GM19463 (cell line): ENCODE measurements at regions not wholly inside any gene's neighbourhood (a gene's known extent, or its start where the extent isn't known, plus 50 kb on each side); places are given as distances from the start of the nearest gene placed in this dataset.

Experiments used
- ATAC-seq: cut with Tn5 transposase; IDR thresholded peaks from one replicate; pipeline ENCODE4 v1.9.1; 2021; ENCODE audit warnings: mild to moderate bottlenecking, moderate library complexity; ENCODE audit not compliant: unreplicated experiment

DNA sequence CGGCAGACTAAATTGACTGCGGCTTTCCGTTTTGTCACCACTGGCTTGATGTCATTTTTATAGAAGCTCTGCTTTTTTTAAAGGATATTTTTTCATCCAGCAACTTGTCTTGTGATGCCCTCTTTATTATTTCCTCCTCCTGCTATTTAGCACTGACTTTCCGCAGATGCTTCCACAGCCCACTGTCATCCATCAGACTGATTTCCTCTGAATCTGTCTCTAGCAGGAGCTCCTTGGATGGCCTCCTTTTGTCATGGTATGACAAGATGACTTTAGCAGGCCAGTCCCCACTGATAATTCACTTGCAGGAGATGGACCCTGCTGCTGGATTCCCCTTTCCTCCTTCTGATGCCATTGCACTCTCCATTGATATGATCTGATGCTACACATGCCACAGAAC, 454.6 kb downstream of the TSN start:
- ATAC-seq = no peak

DNA sequence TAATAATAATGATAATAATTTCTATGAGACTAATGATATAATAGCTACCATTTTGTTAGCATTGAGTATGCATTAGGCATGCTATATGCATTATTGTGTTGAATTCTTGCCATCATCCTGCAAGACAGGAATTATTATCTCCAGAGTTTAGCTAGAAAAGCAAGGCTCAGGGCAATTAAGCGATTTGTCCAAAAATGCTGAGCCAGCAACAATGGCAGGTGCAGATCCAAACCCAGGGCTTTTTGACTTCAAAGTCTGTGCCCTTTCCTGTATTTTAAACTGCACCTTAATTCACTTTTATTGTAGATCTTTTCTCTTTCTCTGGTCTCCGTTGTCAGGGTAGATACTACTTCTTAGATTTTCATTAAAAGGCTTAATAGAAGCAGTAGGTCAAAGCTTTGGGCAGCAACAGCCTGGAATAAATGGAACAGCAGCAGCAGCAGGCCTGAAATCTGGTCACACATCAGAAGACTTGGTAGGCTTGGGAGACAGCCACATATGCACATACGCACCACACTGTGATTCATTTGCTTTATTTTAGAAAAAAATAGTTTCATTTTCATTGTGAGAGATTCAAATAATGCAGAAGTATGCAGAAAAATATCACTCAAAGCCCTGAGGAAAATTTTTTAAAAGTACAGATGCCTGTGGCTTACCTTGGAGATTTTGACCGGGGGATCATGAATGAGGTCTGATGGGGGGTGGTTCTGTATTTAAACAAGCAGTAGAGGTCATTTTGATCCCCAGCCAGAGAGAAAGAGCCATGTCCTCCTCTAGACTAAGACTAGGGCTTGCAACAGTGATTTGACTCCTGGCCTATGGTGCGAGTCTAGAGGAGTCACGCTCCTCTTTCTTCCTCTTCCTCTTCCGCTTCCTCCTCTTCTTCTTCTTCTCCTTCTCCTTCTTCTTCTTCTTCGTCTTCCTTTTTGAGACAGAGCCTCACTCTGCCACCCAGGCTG, 455.7 kb downstream of the TSN start:
- peak; percentile 66 for ATAC-seq

DNA sequence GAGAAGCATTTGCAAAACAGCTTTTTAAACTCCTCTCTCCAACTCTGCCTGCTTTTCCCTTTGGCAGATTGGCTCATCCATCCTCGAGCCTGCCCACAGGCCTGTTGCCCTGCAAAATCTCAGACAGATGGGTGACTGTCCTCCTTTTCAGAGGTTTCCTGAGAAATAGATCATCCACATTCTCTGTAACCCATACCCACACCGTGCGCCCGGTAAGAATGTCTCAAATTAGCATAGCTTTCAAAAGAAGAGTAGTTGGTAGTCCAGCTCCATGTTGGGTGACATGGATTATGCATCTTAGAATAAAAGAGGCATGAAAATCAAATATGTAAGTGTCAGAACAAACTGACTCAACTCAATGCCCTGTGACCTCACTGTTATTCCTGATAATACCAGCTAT, 457.9 kb downstream of the TSN start:
- ATAC-seq = no peak

DNA sequence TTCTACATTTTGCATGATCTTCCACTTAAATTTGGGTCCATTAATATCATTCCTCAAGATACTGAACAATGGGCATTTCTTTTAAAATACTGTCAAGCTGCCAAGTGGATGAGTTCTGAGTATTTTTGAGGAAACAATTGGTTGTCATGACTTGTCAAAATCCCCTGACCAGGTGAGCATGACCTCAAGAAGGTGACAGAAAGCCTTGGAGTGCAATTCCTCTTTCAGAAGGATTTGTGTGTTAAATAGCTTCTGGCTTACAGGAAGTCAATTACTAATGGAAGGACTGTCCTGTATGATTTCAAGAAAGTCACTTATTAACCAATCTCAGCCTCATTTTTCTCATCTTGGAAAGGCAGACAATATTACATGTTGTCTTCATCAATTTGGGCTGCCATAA, 460.6 kb downstream of the TSN start:
- ATAC-seq = no peak

DNA sequence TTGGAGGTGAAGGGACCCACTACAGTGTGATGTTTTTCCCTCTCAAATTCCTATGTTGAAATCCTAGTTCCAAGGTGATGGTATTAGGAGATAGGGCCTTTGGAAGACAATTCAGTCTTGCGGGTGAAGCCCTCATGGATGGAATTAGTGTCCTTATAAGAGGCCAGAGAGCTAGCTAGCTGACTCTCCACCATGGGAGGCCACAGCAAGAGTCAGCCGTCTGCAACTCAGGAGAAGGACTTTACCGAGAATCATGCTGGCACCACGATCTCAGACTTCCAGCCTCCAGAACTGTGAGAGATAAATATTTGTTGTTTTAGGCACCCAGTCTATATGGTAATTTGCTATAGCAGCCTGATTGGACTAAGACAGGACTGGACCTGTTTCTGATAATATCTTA, 461.4 kb downstream of the TSN start:
- no peak for ATAC-seq

DNA sequence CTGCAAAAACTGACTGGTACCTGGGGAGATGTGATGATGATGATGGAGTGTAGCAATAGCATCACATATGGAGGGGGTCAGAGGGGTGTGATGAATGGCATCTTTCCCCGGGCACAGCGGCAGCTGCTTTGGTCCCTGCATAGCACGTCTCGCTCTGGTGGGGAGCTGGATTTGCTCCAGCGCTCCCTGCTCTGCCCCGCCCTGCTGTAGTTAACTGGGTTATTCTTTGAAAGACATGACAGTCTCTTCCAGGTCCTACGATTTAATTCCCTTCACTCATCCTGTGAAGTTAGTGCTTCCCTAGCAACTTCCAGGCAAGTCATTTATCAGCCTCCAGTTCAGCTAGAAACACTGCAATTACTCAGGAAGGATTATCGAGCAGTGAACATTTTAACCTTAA, 463.1 kb downstream of the TSN start:
- ATAC-seq = no peak

DNA sequence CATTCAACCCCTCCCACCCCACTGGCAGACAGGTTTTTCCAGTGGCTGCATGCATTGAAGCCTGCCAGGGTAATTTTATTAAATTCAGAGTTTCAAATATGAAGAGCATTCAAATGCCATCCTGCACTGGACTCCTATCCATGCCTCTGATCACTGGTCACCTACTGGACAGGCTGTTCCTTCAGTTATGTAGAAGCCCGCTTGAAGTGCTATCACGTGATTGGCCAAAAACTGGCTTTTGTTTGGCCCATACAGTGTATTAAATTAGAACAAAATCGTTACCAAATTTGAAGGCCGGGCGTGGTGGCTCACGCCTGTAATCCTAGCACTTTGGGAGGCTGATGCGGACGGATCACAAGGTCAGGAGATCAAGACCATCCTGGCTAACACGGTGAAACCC, 464.1 kb downstream of the TSN start:
- no peak for ATAC-seq

DNA sequence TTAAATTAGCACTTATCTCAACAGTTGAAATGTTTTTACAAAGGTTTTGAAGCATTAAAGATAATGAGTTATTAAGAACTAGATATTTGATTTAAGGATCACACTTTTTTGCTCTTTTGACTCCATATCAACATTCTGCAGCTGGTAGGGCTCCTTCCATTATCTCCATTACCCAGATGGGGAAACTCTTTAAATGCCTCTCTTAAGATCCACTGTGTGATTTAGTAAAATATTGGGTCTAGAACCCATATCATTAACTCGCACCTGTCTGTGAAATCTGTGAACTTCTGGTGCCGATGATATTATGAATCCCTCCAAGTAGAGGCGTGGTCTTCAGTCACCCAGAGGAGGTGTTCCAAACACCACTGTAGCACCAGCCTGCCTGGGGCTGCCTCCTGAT, 466.2 kb downstream of the TSN start:
- no peak for ATAC-seq

DNA sequence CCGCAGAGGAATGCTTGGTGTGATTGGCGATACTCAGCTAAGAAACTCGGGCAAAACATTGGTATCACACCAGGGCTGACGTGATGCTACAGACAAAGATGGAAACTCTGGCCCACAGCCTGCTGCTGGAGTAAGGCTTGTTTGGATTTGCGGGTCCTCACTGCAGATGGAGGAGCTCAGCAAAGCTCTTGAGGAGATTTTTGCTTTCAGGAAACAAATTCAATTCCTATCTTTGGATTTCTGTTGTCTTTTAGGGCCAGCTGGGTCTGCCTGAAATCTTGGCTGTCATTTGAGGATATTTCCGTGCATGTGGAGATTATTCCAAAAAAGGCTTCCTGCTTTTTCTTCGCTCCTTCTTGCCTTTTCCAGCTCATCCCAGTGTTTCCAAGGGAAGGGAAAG, 475.8 kb downstream of the TSN start:
- ATAC-seq = no peak

DNA sequence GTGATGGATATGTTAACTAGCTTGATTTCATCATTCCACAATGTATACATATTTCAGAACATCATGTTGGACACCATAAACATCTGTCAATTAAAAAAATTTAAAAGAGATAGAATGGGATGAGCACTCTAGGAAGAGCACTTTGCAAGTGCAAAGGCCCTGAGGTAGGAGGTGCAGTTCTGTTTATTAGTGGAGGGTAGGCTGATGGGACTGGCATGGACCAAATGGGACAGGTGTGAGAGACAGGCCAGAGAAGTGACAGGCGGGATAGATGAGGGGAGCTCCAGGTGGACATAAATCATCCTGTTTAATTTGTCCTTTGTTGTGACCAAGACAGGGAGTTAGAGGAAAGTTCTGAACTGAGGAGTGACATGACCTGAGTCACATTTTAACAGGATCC, 477.9 kb downstream of the TSN start:
- no peak for ATAC-seq

DNA sequence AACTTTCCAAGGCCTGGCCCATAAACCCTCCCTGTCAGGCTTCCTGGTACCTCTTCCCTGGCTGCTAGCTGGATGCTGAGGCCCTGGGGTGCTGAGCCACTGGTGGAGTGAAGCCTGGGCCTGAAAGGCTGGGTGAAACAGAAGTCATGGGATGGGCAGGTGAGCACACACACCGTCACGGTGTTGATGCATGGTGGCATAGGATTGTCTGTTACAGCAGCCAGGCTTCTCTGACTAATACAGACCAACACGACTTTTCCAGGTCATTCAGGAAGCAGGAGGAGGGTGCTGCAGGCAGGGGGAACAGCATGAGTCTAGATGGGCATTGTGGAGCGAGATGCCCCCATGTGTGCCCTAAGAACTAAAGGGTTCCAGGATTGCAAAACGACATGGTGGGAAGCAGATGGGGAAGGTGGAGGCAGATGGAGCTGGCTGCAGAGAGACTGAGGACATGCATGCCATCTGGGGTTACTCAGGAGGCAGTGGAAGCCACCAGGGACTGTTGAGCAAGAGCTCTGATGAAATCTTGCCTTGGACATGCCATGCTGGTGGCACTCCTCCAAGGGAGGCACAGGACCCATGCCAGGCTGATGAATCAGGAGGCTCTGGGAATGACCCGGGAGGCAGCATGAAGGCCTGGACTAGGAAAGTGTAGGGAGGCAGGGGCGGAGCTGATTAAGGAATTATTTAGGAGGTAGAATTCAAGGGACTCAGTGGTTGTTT, 480.9 kb downstream of the TSN start:
- ATAC-seq = no peak

DNA sequence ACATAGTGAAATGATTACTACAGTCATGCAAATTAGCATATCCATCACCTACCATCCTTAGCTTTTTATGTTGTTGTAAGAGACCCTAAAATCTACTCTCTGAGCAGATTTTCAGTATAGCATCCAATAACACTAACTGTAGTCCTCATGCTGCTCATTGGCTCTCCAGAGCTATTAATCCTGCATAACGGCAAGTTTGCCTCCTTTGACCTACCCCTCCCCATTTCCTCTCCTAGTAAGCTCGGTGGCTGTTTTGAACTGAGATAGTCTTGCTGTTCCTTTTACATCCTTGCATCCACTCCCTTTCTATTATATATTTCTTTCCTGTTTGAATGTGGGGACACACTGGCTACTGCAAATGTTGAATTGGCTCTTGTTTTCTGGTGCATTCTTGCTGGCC, 481.5 kb downstream of the TSN start:
- no peak for ATAC-seq

DNA sequence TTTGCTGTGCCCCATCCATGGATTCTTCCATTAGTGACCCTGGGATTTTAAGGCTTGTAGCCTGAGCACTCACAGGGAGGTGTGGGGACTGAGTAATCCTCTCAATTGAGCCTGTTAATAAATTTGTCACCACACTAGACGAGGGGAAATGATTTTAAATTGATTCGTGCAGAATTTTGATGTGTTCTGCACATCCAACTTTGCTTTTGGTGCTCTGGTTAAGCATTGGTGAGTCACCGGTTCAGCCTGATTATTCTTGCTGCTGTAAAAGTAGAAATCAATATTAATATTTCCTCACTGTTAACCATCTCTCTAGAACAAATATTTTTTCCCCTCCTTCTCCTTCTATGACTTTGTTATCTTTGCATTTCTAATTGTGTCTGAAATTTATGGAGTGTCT, 482.0 kb downstream of the TSN start:
- no peak for ATAC-seq

DNA sequence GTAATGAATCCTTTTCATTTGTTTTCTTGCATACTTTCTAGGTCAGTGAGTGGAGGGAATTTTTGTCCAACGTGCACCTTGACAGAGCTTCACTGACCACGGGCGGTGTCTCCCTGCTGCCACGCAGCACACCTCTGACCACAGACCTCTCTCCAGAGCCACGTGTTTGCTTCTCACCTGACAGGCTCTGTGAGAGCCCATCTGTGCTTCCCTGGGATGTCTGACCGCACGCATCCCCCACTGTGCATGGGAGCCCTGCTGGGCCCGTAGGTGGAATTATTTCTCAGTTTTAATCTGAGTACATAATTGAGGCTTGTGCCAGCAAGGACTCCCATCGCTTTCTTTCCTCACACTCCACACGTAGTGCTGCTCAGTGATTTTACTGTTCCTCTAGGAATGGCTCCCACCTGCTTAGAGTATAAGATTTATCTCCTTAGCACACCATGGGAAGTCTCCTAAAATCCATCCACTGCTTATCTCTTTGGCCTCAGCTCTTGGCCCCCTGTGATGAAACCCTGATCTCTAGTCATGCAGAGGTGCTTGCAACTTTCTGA, 482.6 kb downstream of the TSN start:
- no peak for ATAC-seq

DNA sequence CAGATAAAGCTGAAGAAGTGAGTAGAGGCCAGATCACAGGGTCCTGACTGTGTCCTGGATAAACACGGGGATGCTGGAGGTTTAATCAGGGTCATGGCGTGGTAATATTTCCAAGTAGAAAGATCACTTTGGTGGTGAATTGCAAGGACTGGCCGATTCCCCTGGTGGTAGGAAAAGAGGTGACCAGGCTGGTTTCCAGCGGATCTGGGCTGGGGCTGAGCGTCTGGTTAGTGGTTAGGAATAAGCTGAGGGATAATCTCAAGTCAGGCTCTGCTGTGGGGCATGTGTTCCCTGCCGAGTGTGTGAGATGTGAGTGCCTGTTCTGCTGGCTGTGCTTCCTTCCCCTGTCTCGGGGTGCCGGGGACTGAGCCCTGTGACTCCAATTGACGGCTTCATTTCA, 484.0 kb downstream of the TSN start:
- ATAC-seq = no peak

DNA sequence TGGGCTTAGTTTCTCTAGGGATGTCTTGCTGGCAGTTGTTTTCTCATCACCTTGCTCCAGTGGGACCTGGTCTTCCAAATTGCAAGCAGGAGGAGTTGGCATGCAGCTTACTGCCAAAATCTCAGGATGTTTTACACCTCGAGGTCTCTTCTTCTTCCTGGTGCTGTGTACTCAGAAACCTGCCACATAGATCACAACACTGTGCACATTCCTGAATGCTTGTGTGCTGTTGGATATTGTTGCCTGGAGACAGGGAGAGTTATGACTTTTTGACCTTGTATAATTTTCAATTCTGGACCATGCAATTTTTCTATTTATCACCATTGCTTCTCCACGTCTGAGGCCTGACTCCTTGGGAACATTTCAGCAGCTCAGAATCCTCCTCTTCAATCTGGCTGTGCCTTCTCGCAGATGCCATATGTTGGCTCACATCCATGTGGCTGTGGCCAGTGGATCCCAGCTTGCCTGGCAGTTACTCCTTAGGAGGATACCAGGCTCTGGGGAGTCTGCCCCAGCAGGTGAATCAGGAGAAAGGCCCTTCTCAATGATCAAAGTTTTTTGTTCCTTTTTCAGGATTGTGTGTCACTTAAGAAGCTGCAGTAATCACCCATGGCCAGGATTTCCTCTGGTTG, 489.3 kb downstream of the TSN start:
- ATAC-seq = no peak

DNA sequence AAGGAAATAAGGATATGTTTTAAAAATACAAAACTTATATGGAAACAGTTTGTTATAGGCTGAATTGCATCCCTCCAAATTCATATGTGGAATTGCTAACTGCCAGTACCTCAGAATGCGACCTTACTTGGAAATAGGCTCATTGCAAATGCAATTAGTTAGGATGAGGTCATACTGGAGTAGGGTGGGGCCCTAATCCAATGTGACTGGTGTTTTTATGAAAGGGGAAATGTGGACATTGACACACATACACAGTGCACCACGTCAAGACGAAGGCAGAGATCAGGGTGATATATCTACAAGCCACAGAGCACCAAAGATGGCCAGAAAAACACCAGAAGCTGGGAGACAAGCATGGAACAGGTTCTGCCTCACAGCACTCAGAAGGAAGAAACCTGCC, 494.2 kb downstream of the TSN start:
- no peak for ATAC-seq

DNA sequence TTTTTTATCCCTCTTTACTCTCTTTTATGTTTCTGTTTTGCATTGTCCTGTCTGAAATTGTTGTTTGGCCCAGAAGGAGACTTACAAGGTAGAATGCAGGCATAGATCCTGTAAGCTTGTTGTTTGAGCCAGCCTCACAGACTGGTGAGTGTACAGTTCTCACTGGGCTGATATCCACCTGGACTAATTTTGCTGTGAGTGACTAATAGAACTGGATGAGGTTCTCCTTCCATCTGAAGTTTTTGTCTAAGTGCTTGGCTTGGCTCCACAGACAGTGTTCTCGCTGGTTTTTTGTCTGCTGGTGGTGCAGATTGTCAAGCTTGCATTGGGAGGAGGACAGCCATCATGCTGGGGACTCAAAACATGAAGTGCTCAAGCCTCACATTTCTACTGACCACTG, 495.7 kb downstream of the TSN start:
- ATAC-seq = no peak

DNA sequence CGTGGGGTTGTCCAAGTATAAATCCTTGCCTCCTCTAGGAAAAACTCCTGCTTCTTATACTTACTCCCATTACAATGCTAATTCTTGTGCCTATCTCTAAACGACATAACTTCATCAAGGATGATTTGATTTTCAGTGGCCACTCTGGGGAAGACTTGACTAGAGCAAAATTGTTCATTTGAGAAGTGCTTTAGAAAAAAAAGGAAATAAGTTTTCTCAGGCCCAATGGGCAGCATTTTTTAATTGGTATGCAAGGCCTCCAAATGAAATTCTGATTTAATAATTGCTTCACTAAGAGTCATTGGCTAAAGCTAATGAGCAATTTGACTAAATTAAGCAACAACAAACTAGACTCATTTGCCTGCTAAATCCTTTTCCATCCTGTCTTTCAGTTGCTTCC, 496.1 kb downstream of the TSN start:
- no peak for ATAC-seq

DNA sequence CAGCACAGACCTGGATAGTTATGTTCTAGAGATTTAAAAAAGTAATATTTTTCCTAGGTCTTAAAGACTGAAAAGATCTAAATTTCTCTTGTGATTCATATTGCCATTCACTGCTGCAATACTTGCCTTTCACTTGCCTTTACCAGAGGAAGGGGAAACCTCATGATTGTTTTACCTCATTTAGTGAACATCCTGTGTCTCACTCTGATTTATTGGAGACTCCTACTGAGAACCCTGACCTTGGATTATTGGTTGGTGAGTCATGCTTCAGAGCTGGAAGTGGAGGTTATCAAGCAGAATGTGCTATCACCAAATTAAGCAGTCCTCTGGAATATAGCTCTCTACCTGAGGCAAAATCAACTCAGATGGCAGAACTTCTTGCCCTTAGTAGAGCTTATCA, 500.5 kb downstream of the TSN start:
- ATAC-seq = no peak

DNA sequence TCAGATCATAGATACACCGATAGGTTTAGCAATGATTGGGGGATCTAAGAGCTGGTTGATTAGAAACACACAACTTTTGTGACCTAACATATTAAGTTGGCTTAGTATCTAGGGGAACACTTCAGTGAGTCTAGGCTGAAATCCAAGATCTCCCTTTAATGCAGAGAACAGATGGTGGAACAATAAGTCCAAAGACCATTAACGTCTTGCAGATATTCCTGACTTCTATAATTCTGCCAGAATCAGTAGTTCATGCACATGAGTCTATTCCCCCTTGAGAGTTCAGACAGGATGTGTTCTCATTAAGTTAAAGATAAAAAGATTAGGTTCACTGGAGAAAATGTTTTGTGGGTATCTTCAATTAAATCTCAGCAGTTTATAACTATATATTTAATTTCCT, 506.5 kb downstream of the TSN start:
- ATAC-seq = no peak

DNA sequence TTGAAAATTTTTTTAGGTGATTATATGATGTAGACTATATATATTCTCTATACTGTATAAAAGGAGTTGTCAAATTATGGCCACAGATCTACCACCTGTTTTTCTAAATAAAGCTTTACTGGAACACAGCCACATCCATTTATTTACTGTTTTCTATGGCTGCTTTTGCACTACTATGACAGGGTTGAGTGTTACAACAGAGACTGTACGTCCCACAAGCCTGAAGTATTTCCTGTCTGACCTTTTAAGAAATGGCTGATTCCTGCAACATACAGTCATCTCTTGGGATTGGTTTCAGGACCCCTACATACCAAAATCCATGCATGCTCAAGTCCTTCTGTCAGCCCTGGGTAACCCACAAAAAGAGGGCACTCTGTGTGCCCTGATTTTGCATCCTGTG, 508.3 kb downstream of the TSN start:
- no peak for ATAC-seq
